Testis (tissue), 2 donors: ENCODE measurements at regions not wholly inside any gene's neighbourhood (a gene's known extent, or its start where the extent isn't known, plus 50 kb on each side); places are given as distances from the start of the nearest gene placed in this dataset.
"Not testable (repeated sequence)": the region's sequence is repeated elsewhere in the genome, so short reads cannot be mapped to it uniquely, and the experiment has no call there.

Experiments
- DNase-seq: peaks from one replicate; pipeline ENCODE4 v3.0.0-alpha.2; 2019
- H3K27ac ChIP-seq, 2 donors: fragments of 200-600 bp; sonication (generic); one replicate each; pipeline ENCODE4 v1.5.1; 2019
- H3K27me3 ChIP-seq: fragments of 200-600 bp; sonication (generic); one replicate; pipeline ENCODE4 v1.5.1; 2019
- H3K36me3 ChIP-seq: fragments of 200-600 bp; sonication (generic); one replicate; pipeline ENCODE4 v1.5.1; 2017; ENCODE audit warnings: low read depth; ENCODE audit errors: missing control alignments
- H3K4me1 ChIP-seq: fragments of 200-600 bp; sonication (generic); one replicate; pipeline ENCODE4 v1.5.1; 2019
- H3K4me3 ChIP-seq, 2 donors: fragments of 200-600 bp; sonication (generic); one replicate each; pipeline ENCODE4 v1.5.1; 2017 to 2019
- H3K9me3 ChIP-seq: fragments of 200-600 bp; sonication (generic); one replicate; pipeline ENCODE4 v1.5.1; 2017
- CTCF ChIP-seq, 3 experiments: fragments of 450-650 bp in 2 of 3; fragments of 200-600 bp in 1 of 3; sonication (generic) in 1 of 3; IDR thresholded peaks; one replicate each; pipeline ENCODE4 v1.5.1; 2016 to 2019; ENCODE audit warnings: antibody characterized with exemption in 3 of 3, mild to moderate bottlenecking in 2 of 3, moderate library complexity in 1 of 3
- POLR2A ChIP-seq: fragments of 450-650 bp; IDR thresholded peaks from one replicate; pipeline ENCODE4 v1.6.1; 2017; ENCODE audit warnings: antibody characterized with exemption, mild to moderate bottlenecking, moderate library complexity
- WGBS, 2 donors: methylation state at CpG; one replicate each; pipeline ENCODE4 v1.1.5; 2018; 5-methylcytosine and 5-hydroxymethylcytosine counted together
- intact Hi-C: fragments of 100-400 bp; cut with DNase I; formaldehyde crosslinking; loops from one replicate; pipeline ENCODE4 v1.15.1; 2023; ENCODE audit warnings: low total_unique reads

GRCh38 chr22:22380098-22381030 is 128.2 kb downstream of the ZNF280B start:
- Histone ChIP-seq H3K4me3 (no peak overlapping the region), H3K9me3 (no peaks in the 10 kb centered on the region), H3K4me1 (no peaks in the 10 kb centered on the region), H3K36me3 (no peaks in the 10 kb centered on the region), H3K27me3 (no peaks in the 10 kb centered on the region), H3K27ac (no peak overlapping the region)
- WGBS, 2 donors, result 66 to 71% methylated on average over 11 of the region's 11 CpGs
- intact Hi-C loops, result no loop called here
- no peak for TF ChIP-seq POLR2A
- no peak for TF ChIP-seq CTCF (IDR thresholded peaks at IDR 0.05)
- DNase-seq, result no peak

- 50 to 70% methylated on average over 2 of the region's 2 CpGs for WGBS, 2 donors
- H3K9me3 ChIP-seq, H3K27ac ChIP-seq, DNase-seq, H3K36me3 ChIP-seq, H3K27me3 ChIP-seq, intact Hi-C loops, H3K4me3 ChIP-seq, H3K4me1 ChIP-seq: not testable (repeated sequence)
These were observed 127.2 kb downstream of the ZNF280B start for GRCh38 chr22:22381292-22381691.

- TF ChIP-seq CTCF (IDR thresholded peaks at IDR 0.05), result no peak
- TF ChIP-seq POLR2A, result no peak
- H3K27me3 ChIP-seq, result no peaks in the 10 kb centered on the region
- no peaks in the 10 kb centered on the region for H3K4me1 ChIP-seq
- no peaks in the 10 kb centered on the region for H3K9me3 ChIP-seq
- intact Hi-C loops, result no loop called here
- no peak overlapping the region for H3K27ac ChIP-seq
- DNase-seq, result no peak
- WGBS, 2 donors, result 65 to 71% methylated on average over 3 of the region's 3 CpGs
- H3K4me3 ChIP-seq, result no peak overlapping the region
- H3K36me3 ChIP-seq, result no peaks in the 10 kb centered on the region
These were observed 124.3 kb downstream of the ZNF280B start for GRCh38 chr22:22384267-22384666.

GRCh38 chr22:22384668-22385244 is 123.8 kb downstream of the ZNF280B start:
- Histone ChIP-seq H3K4me1 (no peaks in the 10 kb centered on the region), H3K27ac (no peak overlapping the region), H3K9me3 (no peaks in the 10 kb centered on the region), H3K36me3 (no peaks in the 10 kb centered on the region), H3K4me3 (no peak overlapping the region), H3K27me3 (no peaks in the 10 kb centered on the region)
- intact Hi-C loops, result no loop called here
- TF ChIP-seq POLR2A, result no peak
- no peak for TF ChIP-seq CTCF (IDR thresholded peaks at IDR 0.05)
- DNase-seq, result no peak
- 80 to 86% methylated on average over 2 of the region's 2 CpGs for WGBS, 2 donors

- 80 to 82% methylated on average over 10 of the region's 10 CpGs for WGBS, 2 donors
These were observed 121.7 kb downstream of the ZNF280B start for GRCh38 chr22:22386602-22387385.

More at GRCh38 chr22:22386602-22387385, 121.7 kb downstream of the ZNF280B start:
- H3K36me3 ChIP-seq, result no peaks in the 10 kb centered on the region
- no peak overlapping the region for H3K27ac ChIP-seq
- TF ChIP-seq POLR2A (no peak), CTCF (IDR thresholded peaks at IDR 0.05) (no peak)
- intact Hi-C loops, result no loop called here
- H3K27me3 ChIP-seq, result no peaks in the 10 kb centered on the region
- no peak for DNase-seq
- no peak overlapping the region for H3K4me3 ChIP-seq
- H3K4me1 ChIP-seq, result no peaks in the 10 kb centered on the region
- no peaks in the 10 kb centered on the region for H3K9me3 ChIP-seq
